Mammary epithelial cell (primary cell): ENCODE measurements at regions not wholly inside any gene's neighbourhood (a gene's known extent, or its start where the extent isn't known, plus 50 kb on each side); places are given as distances from the start of the nearest gene placed in this dataset.

ENCODE experiments used
- CTCF ChIP-seq, 2 donors: IDR thresholded peaks in 1 of 2; conservative IDR thresholded peaks in 1 of 2; 2 replicates each; pipeline ENCODE4 v1.5.1; 2011 to 2012; ENCODE audit warnings: inconsistent platforms in 2 of 2, low read length in 2 of 2, mild to moderate bottlenecking in 2 of 2, control low read depth in 1 of 2, low read depth in 1 of 2; ENCODE audit not compliant: insufficient read depth in 1 of 2; ENCODE audit errors: extremely low read depth in 1 of 2
- EZH2 ChIP-seq: IDR thresholded peaks from 2 replicates; pipeline ENCODE4 v1.6.1; 2012; ENCODE audit warnings: low read length, inconsistent platforms, borderline replicate concordance

GRCh38 chr4:100641336-100641735 lies 123.5 kb upstream of the EMCN start:
- TF ChIP-seq CTCF (conservative IDR thresholded peaks at IDR 0.05 in 1 of 2, IDR thresholded peaks at IDR 0.05 in 1 of 2; ENCODE audit: extremely low read depth in 1 of 2, insufficient read depth in 1 of 2, low read depth in 1 of 2, low read length in 2 of 2): no peak
- TF ChIP-seq EZH2: no peak
